PC-3 (cell line): ENCODE measurements at regions not wholly inside any gene's neighbourhood (a gene's known extent, or its start where the extent isn't known, plus 50 kb on each side); places are given as distances from the start of the nearest gene placed in this dataset.

Experiments used
- EZH2 ChIP-seq: fragments of 300-600 bp; sonication (generic); IDR thresholded peaks from one replicate; pipeline ENCODE4 v1.6.1; 2017; ENCODE audit warnings: antibody characterized with exemption, mild to moderate bottlenecking, low read length; ENCODE audit not compliant: unreplicated experiment
- TF ChIP-seq, protein P1 (sequence below): fragments of 300-600 bp; sonication (generic); conservative IDR thresholded peaks from 2 replicates; pipeline ENCODE4 v1.5.1; 2017; ENCODE audit warnings: antibody characterized with exemption, low read depth, mild to moderate bottlenecking, low read length

DNA sequence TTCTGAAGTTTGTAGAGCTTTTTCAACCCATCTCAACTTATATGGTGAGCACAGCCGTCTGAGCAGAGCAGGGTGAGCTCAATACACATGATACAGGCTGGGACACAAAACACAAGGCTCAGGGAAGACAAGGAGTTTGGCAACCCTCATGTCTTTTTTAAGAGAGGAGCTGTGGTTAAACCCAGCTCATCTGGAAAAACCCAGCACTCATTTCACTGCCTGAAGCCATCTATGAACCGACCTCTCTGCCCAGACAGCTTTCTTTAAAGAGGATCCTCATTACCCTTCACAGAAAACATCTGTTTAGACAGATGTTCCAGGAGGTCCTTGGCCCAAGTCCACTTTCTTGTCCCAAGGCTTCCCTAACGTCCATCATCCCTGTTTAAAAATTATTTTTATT lies 170.0 kb upstream of the TSHZ3 start:
- TF ChIP-seq, protein P1, sequence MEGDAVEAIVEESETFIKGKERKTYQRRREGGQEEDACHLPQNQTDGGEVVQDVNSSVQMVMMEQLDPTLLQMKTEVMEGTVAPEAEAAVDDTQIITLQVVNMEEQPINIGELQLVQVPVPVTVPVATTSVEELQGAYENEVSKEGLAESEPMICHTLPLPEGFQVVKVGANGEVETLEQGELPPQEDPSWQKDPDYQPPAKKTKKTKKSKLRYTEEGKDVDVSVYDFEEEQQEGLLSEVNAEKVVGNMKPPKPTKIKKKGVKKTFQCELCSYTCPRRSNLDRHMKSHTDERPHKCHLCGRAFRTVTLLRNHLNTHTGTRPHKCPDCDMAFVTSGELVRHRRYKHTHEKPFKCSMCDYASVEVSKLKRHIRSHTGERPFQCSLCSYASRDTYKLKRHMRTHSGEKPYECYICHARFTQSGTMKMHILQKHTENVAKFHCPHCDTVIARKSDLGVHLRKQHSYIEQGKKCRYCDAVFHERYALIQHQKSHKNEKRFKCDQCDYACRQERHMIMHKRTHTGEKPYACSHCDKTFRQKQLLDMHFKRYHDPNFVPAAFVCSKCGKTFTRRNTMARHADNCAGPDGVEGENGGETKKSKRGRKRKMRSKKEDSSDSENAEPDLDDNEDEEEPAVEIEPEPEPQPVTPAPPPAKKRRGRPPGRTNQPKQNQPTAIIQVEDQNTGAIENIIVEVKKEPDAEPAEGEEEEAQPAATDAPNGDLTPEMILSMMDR: no peak
- TF ChIP-seq EZH2: no peak
